Pulmonary artery endothelial cell (primary cell): ENCODE measurements at regions not wholly inside any gene's neighbourhood (a gene's known extent, or its start where the extent isn't known, plus 50 kb on each side); places are given as distances from the start of the nearest gene placed in this dataset.

Experiments used
- DNase-seq: peaks from one replicate; pipeline ENCODE4 v3.0.0-alpha.2; 2011; ENCODE audit warnings: low read depth, low spot score

DNA sequence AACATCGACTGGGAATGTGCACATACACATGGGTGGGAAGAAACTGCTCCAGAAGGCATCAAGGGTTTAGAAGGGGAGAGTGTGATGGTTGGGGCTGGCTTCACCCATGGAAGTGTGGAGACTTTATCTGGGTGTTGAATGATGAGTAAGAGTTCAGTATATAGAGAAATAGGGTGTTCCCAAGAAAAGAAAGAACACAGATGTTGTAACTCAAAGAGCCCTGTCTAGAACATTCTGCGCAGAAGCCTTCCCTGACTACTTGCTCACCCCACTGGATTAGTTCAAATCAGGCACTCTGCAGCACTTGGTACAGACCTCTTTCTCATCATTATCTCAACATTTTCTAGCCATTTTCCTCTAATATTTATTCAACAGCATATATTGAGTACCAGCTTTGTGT lies 491.7 kb downstream of the SNAPC1 start:
- DNase-seq = no peak

- DNase-seq = no peak
Observed at GRCh38 chr14:62269204-62269603, 507.0 kb downstream of the SNAPC1 start.

GRCh38 chr14:62270236-62270635 lies 508.0 kb downstream of the SNAPC1 start:
- DNase-seq = no peak

GRCh38 chr14:62280366-62280765 lies 518.1 kb downstream of the SNAPC1 start:
- no peak for DNase-seq

GRCh38 chr14:62283837-62284236 lies 521.6 kb downstream of the SNAPC1 start:
- no peak for DNase-seq

- DNase-seq = no peak
Observed at GRCh38 chr14:62289471-62289870, 527.3 kb downstream of the SNAPC1 start.

DNA sequence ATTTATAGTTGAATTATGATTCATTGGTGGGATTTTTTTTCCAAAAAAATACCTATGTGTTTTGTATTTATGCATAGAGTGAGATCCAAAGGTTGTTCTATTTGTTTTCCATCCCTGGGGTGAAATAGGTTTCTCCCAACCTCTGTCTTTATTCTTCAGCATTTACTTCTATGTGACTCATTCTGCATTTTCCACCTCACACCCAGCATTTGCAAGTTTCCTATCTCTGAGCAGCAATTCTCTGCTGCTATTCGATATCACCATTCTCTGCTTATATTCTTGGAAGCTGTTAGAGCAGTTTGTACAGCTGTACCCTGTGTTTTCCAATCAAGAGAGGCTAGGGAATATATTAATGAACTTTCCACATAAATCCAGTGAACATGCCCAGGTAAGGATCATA lies 538.9 kb downstream of the SNAPC1 start:
- DNase-seq = no peak

DNA sequence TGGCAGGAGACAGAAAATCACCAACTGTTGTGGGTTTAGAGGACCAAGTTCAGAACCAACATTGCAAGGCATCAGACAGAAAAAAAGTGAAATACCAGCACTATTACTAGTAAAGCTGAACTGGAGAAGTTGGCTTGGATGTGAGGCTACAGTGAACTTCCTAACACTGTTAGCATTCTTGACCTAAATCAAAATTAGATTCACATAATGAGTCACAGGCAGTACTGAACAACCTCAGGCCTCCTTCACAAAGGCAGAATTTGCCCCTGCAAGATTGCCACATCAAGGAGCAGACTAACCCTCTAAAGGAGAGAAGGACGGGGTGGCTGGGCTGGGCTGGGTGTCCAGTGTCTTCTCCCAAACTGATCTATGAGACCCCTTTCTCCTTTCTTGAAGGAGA lies 539.7 kb downstream of the SNAPC1 start:
- no peak for DNase-seq

DNA sequence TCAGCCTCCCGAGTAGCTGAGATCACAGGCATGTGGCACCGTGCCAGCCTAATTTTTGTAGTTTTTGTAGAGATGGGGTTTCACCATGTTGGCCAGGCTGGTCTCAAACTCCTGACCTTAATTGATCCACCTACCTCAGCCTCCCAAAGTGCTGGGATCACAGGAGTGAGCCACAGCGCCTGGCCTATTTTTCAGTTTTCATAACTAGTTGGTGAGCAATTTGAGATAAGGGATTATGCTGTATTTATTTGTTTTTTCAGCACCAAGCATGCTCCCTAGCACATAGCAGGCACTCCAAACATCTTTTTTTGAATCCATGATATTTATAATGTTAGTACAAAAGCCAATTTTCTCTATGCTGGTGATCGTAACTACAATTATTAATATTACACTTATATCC lies 541.2 kb downstream of the SNAPC1 start:
- no peak for DNase-seq

DNA sequence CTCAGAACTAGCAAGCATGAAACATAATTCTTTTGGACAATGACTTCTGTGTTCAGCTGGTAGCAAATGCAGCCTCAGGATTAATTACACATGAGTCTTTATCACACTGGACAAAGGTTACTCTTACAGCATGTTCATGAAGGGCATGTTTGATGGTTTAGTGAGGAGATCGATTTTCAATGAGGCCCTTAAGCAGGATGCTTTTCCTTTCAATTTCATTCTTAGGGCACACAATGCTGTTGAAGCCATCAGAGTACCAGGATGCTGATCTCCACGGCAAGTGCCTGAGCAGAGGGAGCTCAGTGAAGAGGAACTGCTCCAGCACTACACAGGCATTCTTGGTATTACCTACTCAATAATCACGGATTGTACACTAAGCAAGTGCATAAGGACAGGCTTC lies 542.0 kb downstream of the SNAPC1 start:
- no peak for DNase-seq

DNA sequence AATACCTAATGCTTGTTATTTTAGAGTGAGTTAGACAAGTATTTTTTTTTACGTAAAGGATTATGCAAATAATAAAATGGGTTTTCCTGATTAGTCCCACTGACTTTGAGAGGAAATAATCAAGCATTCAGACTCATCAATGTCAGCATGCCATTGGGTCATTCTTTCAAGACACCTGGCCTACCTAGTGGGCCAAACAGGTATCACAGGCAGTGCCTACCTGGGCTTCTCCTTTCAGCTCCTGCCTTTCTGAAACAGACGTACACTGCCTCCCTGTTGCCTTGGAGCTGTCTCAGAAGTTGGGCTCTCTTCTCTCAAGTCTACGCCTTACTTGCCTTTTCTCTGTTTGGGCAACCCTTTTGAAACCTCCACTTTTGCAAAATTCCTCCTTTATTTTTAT lies 545.6 kb downstream of the SNAPC1 start:
- DNase-seq = no peak

DNA sequence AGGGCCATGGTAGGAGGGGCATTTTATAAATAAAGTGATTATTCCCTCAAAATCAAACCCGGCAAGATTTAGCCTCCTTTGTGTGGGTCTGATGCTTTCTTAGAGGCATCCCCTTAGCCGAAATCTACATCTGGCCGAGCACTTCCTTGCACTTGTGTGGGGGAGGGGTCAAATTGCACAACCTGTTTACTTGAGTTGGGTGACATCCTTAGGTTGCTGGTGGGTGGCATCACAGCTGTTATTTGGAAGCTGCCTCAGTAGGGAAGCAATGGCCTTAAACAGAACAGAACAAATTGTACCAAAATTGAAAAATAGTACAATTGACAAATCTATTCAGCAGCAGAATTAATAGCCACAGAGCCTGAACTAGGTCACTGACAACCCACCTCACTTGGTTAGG lies 546.1 kb downstream of the SNAPC1 start:
- no peak for DNase-seq

GRCh38 chr14:62308891-62309290 lies 546.7 kb downstream of the SNAPC1 start:
- peak; percentile 1 for DNase-seq

- no peak for DNase-seq
Observed at GRCh38 chr14:62313212-62313611, 551.0 kb downstream of the SNAPC1 start.

GRCh38 chr14:62314221-62314620 lies 552.0 kb downstream of the SNAPC1 start:
- no peak for DNase-seq

DNA sequence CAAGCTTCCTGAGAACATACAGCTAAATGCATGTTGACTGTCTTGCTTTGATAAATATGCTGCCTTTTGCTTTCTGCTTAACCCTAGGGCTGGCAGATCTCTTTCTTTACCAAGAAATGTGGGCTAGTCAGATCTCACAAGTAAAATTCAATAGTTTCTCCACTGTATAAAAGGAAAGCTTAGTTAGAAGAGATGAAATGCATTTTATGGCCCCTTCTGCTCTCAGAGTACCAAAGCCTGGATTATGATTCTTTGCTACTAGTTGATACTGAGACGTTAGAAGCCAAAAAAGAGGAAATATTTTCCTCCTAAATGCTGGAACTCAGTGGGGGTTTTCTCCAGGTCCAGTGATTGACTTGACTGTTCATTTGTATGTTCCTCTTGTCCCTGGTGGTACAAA lies 552.7 kb downstream of the SNAPC1 start:
- no peak for DNase-seq

- no peak for DNase-seq
Observed at GRCh38 chr14:62315631-62316030, 553.4 kb downstream of the SNAPC1 start.

DNA sequence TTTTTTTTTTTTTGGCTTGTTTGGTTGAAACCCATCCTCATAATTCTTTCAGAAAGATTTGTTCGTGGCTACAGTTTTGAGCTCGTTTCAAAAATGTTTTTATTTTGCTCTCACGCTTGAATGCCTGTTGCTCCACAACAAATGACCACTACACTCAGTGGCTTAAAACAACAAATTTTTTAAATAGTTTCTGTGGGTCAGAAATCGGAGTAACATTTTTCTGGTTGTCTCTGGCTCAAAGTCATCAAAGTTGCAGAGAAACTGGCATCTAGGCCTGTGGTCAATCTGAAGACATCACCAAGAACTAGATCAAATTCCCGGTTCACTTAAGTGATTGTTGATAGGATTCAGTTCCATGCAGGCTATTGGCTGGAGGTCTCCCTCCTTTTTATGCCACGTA lies 560.0 kb downstream of the SNAPC1 start:
- DNase-seq = no peak

- DNase-seq = no peak
Observed at GRCh38 chr14:62329427-62329826, 567.2 kb downstream of the SNAPC1 start.

DNA sequence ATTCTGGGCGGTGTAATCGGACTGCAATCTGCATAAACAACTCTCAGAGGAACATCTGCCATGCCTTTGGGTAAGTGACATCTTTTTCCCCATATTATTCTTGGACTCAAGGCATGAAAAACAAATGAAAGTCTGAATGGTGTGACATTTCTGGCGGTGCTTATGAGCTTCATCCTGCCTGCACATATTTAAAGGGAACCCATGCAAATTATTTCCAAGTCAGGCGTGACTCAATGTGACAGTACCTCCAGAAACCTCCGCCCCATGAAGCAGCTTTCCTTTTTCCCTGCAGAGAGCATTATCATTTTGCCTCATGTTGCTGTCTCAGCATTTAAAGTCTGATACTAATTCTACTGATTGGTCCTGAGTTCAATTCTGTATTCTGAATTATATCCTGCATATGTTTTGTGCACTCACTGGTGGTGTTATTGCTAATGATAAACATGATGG lies 585.4 kb downstream of the SNAPC1 start:
- no peak for DNase-seq

DNA sequence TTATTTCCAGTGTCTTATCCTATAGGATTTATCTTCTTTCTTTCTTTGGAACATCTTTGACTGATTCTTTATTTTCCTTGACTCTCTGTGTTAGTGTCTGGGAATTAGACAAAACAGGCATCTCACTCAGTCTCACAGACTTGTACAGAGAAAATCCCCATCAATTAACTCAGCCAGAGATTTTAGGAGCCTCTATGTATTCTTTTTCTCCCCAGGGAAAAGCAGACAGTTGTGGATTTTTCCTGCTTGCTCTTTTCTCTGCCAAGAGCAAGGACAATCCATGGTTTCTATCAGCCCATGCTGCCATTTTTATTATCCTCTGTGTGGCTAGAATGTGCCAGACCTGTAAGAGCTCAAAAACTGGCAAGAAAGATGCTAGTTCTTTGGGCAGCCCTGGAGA lies 595.1 kb downstream of the SNAPC1 start:
- DNase-seq = no peak

DNA sequence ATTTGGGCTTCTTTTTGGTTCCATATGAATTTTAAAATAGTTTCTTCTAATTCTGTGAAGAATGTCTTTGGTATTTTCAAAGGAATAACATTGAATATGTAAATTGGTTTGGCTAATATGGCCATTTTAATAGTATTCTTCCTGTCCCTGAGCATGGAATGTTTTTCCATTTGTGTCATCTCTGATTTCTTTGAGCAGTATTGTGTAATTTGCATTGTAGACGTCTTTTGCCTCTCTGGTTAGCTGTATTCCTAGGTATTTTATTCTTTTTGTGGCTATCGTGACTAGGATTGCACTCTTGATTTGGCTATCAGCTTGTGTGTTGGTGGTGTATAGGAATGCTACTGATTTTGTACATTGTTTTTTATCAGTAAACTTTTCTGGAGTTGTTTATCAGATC lies 601.9 kb downstream of the SNAPC1 start:
- no peak for DNase-seq

DNA sequence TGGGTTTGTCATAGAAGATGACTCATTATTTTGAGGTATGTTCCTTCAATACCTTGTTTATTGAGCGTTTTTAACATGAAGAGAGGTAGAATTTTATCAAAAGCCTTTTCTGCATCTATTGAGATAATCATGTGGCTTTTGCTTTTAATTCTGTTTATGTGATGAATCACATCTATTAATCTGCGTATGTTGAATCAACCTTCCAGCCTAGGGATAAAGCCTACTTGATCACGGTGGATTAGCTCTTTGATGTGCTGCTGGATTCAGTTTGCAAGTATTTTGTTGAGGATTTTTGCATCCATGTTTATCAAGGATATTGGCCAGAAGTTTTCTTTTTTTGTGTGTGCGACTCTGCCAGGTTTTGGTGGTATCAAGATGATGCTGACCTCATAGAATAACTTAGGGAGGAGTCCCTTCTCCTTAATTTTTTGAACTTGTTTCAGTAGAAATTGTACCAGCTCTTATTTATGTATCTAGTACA lies 602.6 kb downstream of the SNAPC1 start:
- DNase-seq = no peak

- DNase-seq = no peak
Observed at GRCh38 chr14:62369919-62370560, 607.8 kb downstream of the SNAPC1 start.
